Endothelial cell of umbilical vein (primary cell): ENCODE measurements at regions not wholly inside any gene's neighbourhood (a gene's known extent, or its start where the extent isn't known, plus 50 kb on each side); places are given as distances from the start of the nearest gene placed in this dataset.
"Not testable (repeated sequence)": the region's sequence is repeated elsewhere in the genome, so short reads cannot be mapped to it uniquely, and the experiment has no call there.

ENCODE experiments used
- BruUV-seq: library from RNA; stranded (reverse); fragments of 400-500 nt; replicated peaks from 2 replicates; lab custom pipeline; 2021; lab: Mats Ljungman, UMichigan
- CTCF ChIA-PET: fragments of 300-600, 350-600 bp; sonication (Branson Sonifier 250); formaldehyde crosslinking; loops from one replicate; lab custom pipeline; 2021; ENCODE audit warnings: antibody characterized with exemption, inconsistent platforms; lab: Charles Lee
- POLR2A ChIA-PET: fragments of 300-600, 350-600 bp; sonication (Branson Sonifier 250); formaldehyde crosslinking; loops from one replicate; lab custom pipeline; 2021; ENCODE audit warnings: antibody characterized with exemption, inconsistent platforms; lab: Charles Lee
- DNase-seq: peaks from one replicate; pipeline ENCODE4 v3.0.0-alpha.2; 2011; ENCODE audit warnings: low read depth, low spot score
- FAIRE-seq: peaks from 2 replicates; lab custom pipeline; 2011; peaks lifted over from hg19 to GRCh38; lab: Jason Lieb, UNC
- H2AFZ ChIP-seq: 2 replicates; pipeline ENCODE4 v1.6.0; 2012; ENCODE audit warnings: low read depth, low read length, control low read depth, inconsistent platforms
- H3K27ac ChIP-seq: 2 replicates; pipeline ENCODE4 v1.5.1; 2011; ENCODE audit warnings: low read depth, mild to moderate bottlenecking, control low read depth, low read length, moderate library complexity; ENCODE audit not compliant: insufficient read depth
- H3K27me3 ChIP-seq, 2 experiments: 2 replicates each; pipeline versions ENCODE4 v1.6.0 to v1.6.1; 2011; ENCODE audit warnings: low read length in 2 of 2, mixed read lengths in 1 of 2; ENCODE audit not compliant: control insufficient read depth in 2 of 2, insufficient read depth in 2 of 2
- H3K36me3 ChIP-seq, 2 experiments: 2 replicates in 1 of 2; 3 replicates in 1 of 2; pipeline ENCODE4 v1.5.1; 2011; ENCODE audit warnings: low read length in 2 of 2, mild to moderate bottlenecking in 1 of 2, moderate library complexity in 1 of 2; ENCODE audit not compliant: control insufficient read depth in 2 of 2, insufficient read depth in 2 of 2; ENCODE audit errors: extremely low read depth in 1 of 2
- H3K4me1 ChIP-seq: 3 replicates; pipeline ENCODE4 v1.5.1; 2011; ENCODE audit warnings: mild to moderate bottlenecking, low read length; ENCODE audit not compliant: control insufficient read depth, insufficient read depth; ENCODE audit errors: extremely low read depth
- H3K4me2 ChIP-seq: 2 replicates; pipeline ENCODE4 v1.6.1; 2011; ENCODE audit warnings: low read length, control low read depth, mixed read lengths; ENCODE audit not compliant: insufficient read depth
- H3K4me3 ChIP-seq, 3 experiments: fragments of 200-600 bp in 1 of 3; sonication (generic), shearing (Covaris generic) in 1 of 3; replicated peaks in 1 of 3; 2 replicates each; pipeline ENCODE4 v1.5.1; 2011 to 2016; ENCODE audit warnings: control low read depth in 3 of 3, low read length in 3 of 3, mild to moderate bottlenecking in 2 of 3, inconsistent platforms in 1 of 3, low read depth in 1 of 3, moderate library complexity in 1 of 3; ENCODE audit not compliant: insufficient read depth in 1 of 3
- H3K79me2 ChIP-seq: 2 replicates; pipeline ENCODE4 v1.6.0; 2012; ENCODE audit warnings: low read length, inconsistent platforms; ENCODE audit not compliant: control insufficient read depth, insufficient read depth
- H3K9ac ChIP-seq: replicated peaks from 2 replicates; pipeline ENCODE3; 2011; ENCODE audit warnings: low read length, control low read depth; ENCODE audit not compliant: insufficient read depth; ENCODE audit errors: extremely low read depth
- H3K9me1 ChIP-seq: replicated peaks from 3 replicates; pipeline ENCODE4 v1.6.0; 2011; ENCODE audit warnings: mild to moderate bottlenecking, low read length; ENCODE audit not compliant: control insufficient read depth, insufficient read depth; ENCODE audit errors: extremely low read depth
- H3K9me3 ChIP-seq: replicated peaks from 2 replicates; pipeline ENCODE4 v1.5.1; 2012; ENCODE audit warnings: low read length, inconsistent platforms; ENCODE audit not compliant: control insufficient read depth, insufficient read depth
- H4K20me1 ChIP-seq: replicated peaks from 2 replicates; pipeline ENCODE3; 2011; ENCODE audit warnings: mild to moderate bottlenecking, low read length; ENCODE audit not compliant: control insufficient read depth, insufficient read depth; ENCODE audit errors: extremely low read depth
- CTCF ChIP-seq, 2 donors: IDR thresholded peaks; 1 replicate in 1 of 2; 2 replicates in 1 of 2; pipeline ENCODE4 v1.5.1; 2011; ENCODE audit warnings: low read length in 2 of 2, mild to moderate bottlenecking in 2 of 2, moderate library complexity in 2 of 2, control low read depth in 1 of 2, inconsistent platforms in 1 of 2, low read depth in 1 of 2; ENCODE audit not compliant: insufficient read depth in 1 of 2; ENCODE audit errors: extremely low read depth in 1 of 2
- EZH2 ChIP-seq: IDR thresholded peaks from 2 replicates; pipeline ENCODE4 v1.6.1; 2012; ENCODE audit warnings: borderline replicate concordance, low read depth, mild to moderate bottlenecking, moderate library complexity, low read length, inconsistent platforms; ENCODE audit not compliant: severe bottlenecking
- FOS ChIP-seq: IDR thresholded peaks from 2 replicates; pipeline ENCODE4 v1.6.1; 2011; ENCODE audit warnings: mild to moderate bottlenecking, low read length, moderate library complexity, borderline replicate concordance; ENCODE audit not compliant: insufficient read depth
- GATA2 ChIP-seq: IDR thresholded peaks from 2 replicates; pipeline ENCODE4 v1.7.0; 2011; ENCODE audit warnings: low read depth, mild to moderate bottlenecking, moderate library complexity, mixed read lengths, low read length; ENCODE audit not compliant: insufficient read length, insufficient read depth
- JUN ChIP-seq: IDR thresholded peaks from 2 replicates; pipeline ENCODE4 v1.6.1; 2011; ENCODE audit warnings: borderline replicate concordance, low read depth; ENCODE audit not compliant: insufficient read length, insufficient read depth
- MAX ChIP-seq: IDR thresholded peaks from 2 replicates; pipeline ENCODE4 v1.6.1; 2011; ENCODE audit not compliant: insufficient read depth, insufficient read length
- MYC ChIP-seq: IDR thresholded peaks from one replicate; pipeline ENCODE4 v1.6.1; 2011; ENCODE audit warnings: mild to moderate bottlenecking, low read depth, low read length
- POLR2A ChIP-seq: IDR thresholded peaks from 2 replicates; pipeline ENCODE4 v1.6.1; 2012; ENCODE audit warnings: low read depth, mild to moderate bottlenecking, control low read depth, low read length
- POLR2AphosphoS5 ChIP-seq: IDR thresholded peaks from 2 replicates; pipeline ENCODE4 v1.6.1; 2012; ENCODE audit warnings: low read depth, mild to moderate bottlenecking, control low read depth, low read length, moderate library complexity; ENCODE audit not compliant: insufficient read depth
- dilution Hi-C: fragments of 300-500 bp; cut with MboI; formaldehyde crosslinking; loops from one replicate; pipeline ENCODE4 v1.15.0; 2019; ENCODE audit warnings: low sequenced_read_pairs; ENCODE audit not compliant: extremely low pct_ligation_motif_present
- intact Hi-C: fragments of 100-400 bp; cut with micrococcal nuclease; formaldehyde crosslinking; loops from one replicate; pipeline ENCODE4 v1.10.0; 2022

GRCh38 chr18:10101729-10102128 is 187.9 kb downstream of the VAPA start:
- H2AFZ ChIP-seq = no peak overlapping the region
- H3K9ac ChIP-seq = no peak overlapping the region
- H4K20me1 ChIP-seq = no peaks in the 10 kb centered on the region
- no peak overlapping the region for H3K4me3 ChIP-seq
- intact Hi-C loops = no loop called here
- FAIRE-seq (no peak), DNase-seq (no peak)
- H3K27me3 ChIP-seq = peaks cover 11 to 12% of the 10 kb centered on the region in 2 experiments
- BruUV-seq = no TSS peak
- no peaks in the 10 kb centered on the region for H3K36me3 ChIP-seq
- no peaks in the 10 kb centered on the region for H3K79me2 ChIP-seq
- TF ChIP-seq MYC = no peak
- TF ChIP-seq POLR2AphosphoS5 = no peak
- TF ChIP-seq FOS = no peak
- no peak for TF ChIP-seq EZH2
- no peak for TF ChIP-seq POLR2A
- TF ChIP-seq GATA2 = no peak
- no peak for TF ChIP-seq CTCF (IDR thresholded peaks at IDR 0.05; ENCODE audit: extremely low read depth in 1 of 2, insufficient read depth in 1 of 2, low read depth in 1 of 2, low read length in 2 of 2)
- no peak for TF ChIP-seq JUN
- no peak for TF ChIP-seq MAX
- dilution Hi-C loops = no loop called here
- ChIA-PET CTCF (interaction anchor here (0.8 to 1.1 kb wide), 2 partner anchors 29 to 41 kb away, joined by 3 read pairs; no protein-coding TSS in a partner anchor), POLR2A (no interaction called here)
- no peaks in the 10 kb centered on the region for H3K9me1 ChIP-seq
- H3K4me2 ChIP-seq = no peak overlapping the region
- no peak overlapping the region for H3K27ac ChIP-seq
- H3K9me3 ChIP-seq = no peaks in the 10 kb centered on the region
- no peaks in the 10 kb centered on the region for H3K4me1 ChIP-seq

GRCh38 chr18:10105118-10105517 is 191.3 kb downstream of the VAPA start:
- H3K4me2 ChIP-seq, H3K79me2 ChIP-seq, H2AFZ ChIP-seq, H4K20me1 ChIP-seq, dilution Hi-C loops, H3K9ac ChIP-seq, CTCF ChIA-PET, DNase-seq, intact Hi-C loops, BruUV-seq, H3K4me1 ChIP-seq, POLR2A ChIA-PET, H3K27ac ChIP-seq, H3K9me3 ChIP-seq, FAIRE-seq, H3K36me3 ChIP-seq, H3K9me1 ChIP-seq, H3K4me3 ChIP-seq: not testable (repeated sequence)
- peaks cover 8 to 17% of the 10 kb centered on the region in 2 experiments for H3K27me3 ChIP-seq
